ENCODE measurements at regions not wholly inside any gene's neighbourhood (a gene's known extent, or its start where the extent isn't known, plus 50 kb on each side); places are given as distances from the start of the nearest gene placed in this dataset.
A peak's percentile ranks its signal among the peaks of the same experiment; 100 is the strongest.

GRCh38 chr10:29794776-29795611, 160.2 kb upstream of the SVIL start:
- H3K79me2 ChIP-seq (ENCODE audit: control insufficient read depth, insufficient read depth, low read length, unreplicated experiment): no peaks in the 10 kb centered on the region
- H3K4me3 ChIP-seq (ENCODE audit: low read depth, low read length): 0 out of 2 replicates have a peak overlapping the region, but pooled peaks have one; percentile 16
- peak overlapping the region; percentile 53 for H2AFZ ChIP-seq (ENCODE audit: low read length, unreplicated experiment)
- peaks cover 17% of the 10 kb centered on the region for H3K4me1 ChIP-seq (ENCODE audit: control insufficient read depth, insufficient read depth, low read length, unreplicated experiment)
- peak overlapping the region; percentile 13 for H3K27ac ChIP-seq (ENCODE audit: low read depth, low read length)
- H3K27me3 ChIP-seq (ENCODE audit: insufficient read depth, low read length): no peaks in the 10 kb centered on the region
- H3K36me3 ChIP-seq (ENCODE audit: insufficient read depth, low read length): no peaks in the 10 kb centered on the region

DNA sequence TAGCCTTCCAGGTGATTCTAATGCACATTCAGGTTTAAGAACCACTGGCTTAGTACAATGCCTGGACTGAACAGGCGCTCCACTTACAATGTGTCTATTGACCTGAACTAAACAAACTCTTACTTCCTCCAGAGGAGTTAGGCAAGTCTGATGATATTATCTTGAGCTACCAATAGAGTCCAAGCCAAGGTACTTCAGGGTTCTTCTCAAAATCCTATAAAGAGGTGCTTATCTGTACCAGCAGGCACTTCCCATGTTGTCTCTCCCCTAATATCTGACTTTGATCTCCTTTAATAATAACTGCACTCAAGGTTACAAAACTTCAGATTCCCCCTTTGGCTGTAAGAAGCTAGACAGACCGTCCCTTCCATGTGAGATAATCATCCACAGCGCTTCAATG, 157.0 kb upstream of the SVIL start:
- Histone ChIP-seq H2AFZ (ENCODE audit: low read length, unreplicated experiment) (no peak overlapping the region), H3K27ac (ENCODE audit: low read depth, low read length) (no peak overlapping the region), H3K4me1 (ENCODE audit: control insufficient read depth, insufficient read depth, low read length, unreplicated experiment) (peaks cover 13% of the 10 kb centered on the region)

DNA sequence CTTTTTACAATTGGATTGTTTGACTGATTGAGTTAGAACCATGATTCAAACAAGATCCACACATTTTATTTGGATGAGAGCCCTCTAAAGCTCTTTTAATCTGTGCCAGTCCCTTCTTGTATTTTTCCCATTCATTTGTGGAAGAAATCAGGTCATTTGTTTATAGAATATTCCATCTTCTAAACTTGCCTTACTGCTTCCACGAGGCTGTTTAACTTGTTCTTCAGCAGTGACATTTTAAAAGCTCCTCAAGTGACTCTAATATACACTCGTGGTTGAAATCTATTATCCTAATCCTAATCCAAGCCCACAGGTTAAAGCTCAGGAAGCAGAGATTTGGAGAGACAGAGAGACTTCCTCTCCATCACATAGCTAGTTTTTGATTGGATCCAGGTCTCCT, 155.4 kb upstream of the SVIL start:
- Histone ChIP-seq H3K27me3 (ENCODE audit: insufficient read depth, low read length) (no peaks in the 10 kb centered on the region), H3K79me2 (ENCODE audit: control insufficient read depth, insufficient read depth, low read length, unreplicated experiment) (no peaks in the 10 kb centered on the region), H3K4me3 (ENCODE audit: low read depth, low read length) (no peak overlapping the region), H3K4me1 (ENCODE audit: control insufficient read depth, insufficient read depth, low read length, unreplicated experiment) (peaks cover 3% of the 10 kb centered on the region), H3K36me3 (ENCODE audit: insufficient read depth, low read length) (peaks cover 7% of the 10 kb centered on the region; the same call in 1 of the 2 replicates), H3K27ac (ENCODE audit: low read depth, low read length) (no peak overlapping the region), H2AFZ (ENCODE audit: low read length, unreplicated experiment) (no peak overlapping the region)

More for the DNA sequence above, 157.0 kb upstream of the SVIL start:
- Histone ChIP-seq H3K79me2 (ENCODE audit: control insufficient read depth, insufficient read depth, low read length, unreplicated experiment) (no peaks in the 10 kb centered on the region), H3K36me3 (ENCODE audit: insufficient read depth, low read length) (peaks cover 7% of the 10 kb centered on the region; the same call in 1 of the 2 replicates), H3K4me3 (ENCODE audit: low read depth, low read length) (no peak overlapping the region), H3K27me3 (ENCODE audit: insufficient read depth, low read length) (no peaks in the 10 kb centered on the region)

- H3K36me3 ChIP-seq (ENCODE audit: insufficient read depth, low read length): peaks cover 7% of the 10 kb centered on the region; the same call in 1 of the 2 replicates
- H3K4me3 ChIP-seq (ENCODE audit: low read depth, low read length): no peak overlapping the region
- peaks cover 17% of the 10 kb centered on the region for H3K4me1 ChIP-seq (ENCODE audit: control insufficient read depth, insufficient read depth, low read length, unreplicated experiment)
- H3K27ac ChIP-seq (ENCODE audit: low read depth, low read length): no peak overlapping the region
- no peaks in the 10 kb centered on the region for H3K79me2 ChIP-seq (ENCODE audit: control insufficient read depth, insufficient read depth, low read length, unreplicated experiment)
- no peaks in the 10 kb centered on the region for H3K27me3 ChIP-seq (ENCODE audit: insufficient read depth, low read length)
- H2AFZ ChIP-seq (ENCODE audit: low read length, unreplicated experiment): no peak overlapping the region
Observed at GRCh38 chr10:29788113-29788512, 153.3 kb upstream of the SVIL start.

GRCh38 chr10:29785701-29786100, 150.9 kb upstream of the SVIL start:
- H3K4me1 ChIP-seq (ENCODE audit: control insufficient read depth, insufficient read depth, low read length, unreplicated experiment): peaks cover 19% of the 10 kb centered on the region
- H3K27me3 ChIP-seq (ENCODE audit: insufficient read depth, low read length): no peaks in the 10 kb centered on the region
- no peak overlapping the region for H2AFZ ChIP-seq (ENCODE audit: low read length, unreplicated experiment)
- H3K36me3 ChIP-seq (ENCODE audit: insufficient read depth, low read length): peaks cover 7% of the 10 kb centered on the region; the same call in 1 of the 2 replicates
- H3K4me3 ChIP-seq (ENCODE audit: low read depth, low read length): no peak overlapping the region
- peak overlapping the region; percentile 93; the same call in 1 of the 2 replicates for H3K27ac ChIP-seq (ENCODE audit: low read depth, low read length)
- no peaks in the 10 kb centered on the region for H3K79me2 ChIP-seq (ENCODE audit: control insufficient read depth, insufficient read depth, low read length, unreplicated experiment)

DNA sequence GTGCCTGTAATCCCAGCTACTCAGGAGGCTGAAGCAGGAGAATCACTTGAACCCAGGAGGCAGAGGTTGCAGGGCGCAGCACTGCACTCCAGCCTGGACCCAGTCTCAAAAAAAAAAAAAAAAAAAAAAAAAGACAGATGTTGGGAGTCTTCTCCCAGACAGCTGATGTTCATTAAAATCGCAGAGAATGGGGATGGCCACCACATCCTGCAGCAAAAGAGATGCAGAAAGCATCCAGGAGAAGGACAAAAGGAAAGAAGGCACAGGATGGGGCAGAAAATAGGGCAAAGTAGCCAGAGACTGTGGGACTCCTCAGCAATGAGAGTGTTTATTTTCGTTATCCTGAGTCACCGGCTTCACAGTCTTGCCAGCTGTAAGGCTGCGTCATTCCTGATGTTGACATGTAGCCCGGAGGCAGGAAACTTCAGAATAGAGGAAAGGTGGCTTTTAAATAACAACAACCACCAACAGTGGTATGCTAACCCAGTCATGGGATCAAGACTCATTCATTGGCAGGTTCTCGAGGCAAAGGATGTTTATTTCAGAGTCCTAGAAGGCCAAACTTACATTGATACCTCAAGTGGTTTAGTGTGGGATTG, 149.5 kb upstream of the SVIL start:
- no peaks in the 10 kb centered on the region for H3K27me3 ChIP-seq (ENCODE audit: insufficient read depth, low read length)
- no peaks in the 10 kb centered on the region for H3K79me2 ChIP-seq (ENCODE audit: control insufficient read depth, insufficient read depth, low read length, unreplicated experiment)
- H3K4me1 ChIP-seq (ENCODE audit: control insufficient read depth, insufficient read depth, low read length, unreplicated experiment): peaks cover 26% of the 10 kb centered on the region
- peaks cover 7% of the 10 kb centered on the region; the same call in 1 of the 2 replicates for H3K36me3 ChIP-seq (ENCODE audit: insufficient read depth, low read length)
- no peak overlapping the region for H3K4me3 ChIP-seq (ENCODE audit: low read depth, low read length)
- no peak overlapping the region for H2AFZ ChIP-seq (ENCODE audit: low read length, unreplicated experiment)
- peak overlapping the region; percentile 93 for H3K27ac ChIP-seq (ENCODE audit: low read depth, low read length)

DNA sequence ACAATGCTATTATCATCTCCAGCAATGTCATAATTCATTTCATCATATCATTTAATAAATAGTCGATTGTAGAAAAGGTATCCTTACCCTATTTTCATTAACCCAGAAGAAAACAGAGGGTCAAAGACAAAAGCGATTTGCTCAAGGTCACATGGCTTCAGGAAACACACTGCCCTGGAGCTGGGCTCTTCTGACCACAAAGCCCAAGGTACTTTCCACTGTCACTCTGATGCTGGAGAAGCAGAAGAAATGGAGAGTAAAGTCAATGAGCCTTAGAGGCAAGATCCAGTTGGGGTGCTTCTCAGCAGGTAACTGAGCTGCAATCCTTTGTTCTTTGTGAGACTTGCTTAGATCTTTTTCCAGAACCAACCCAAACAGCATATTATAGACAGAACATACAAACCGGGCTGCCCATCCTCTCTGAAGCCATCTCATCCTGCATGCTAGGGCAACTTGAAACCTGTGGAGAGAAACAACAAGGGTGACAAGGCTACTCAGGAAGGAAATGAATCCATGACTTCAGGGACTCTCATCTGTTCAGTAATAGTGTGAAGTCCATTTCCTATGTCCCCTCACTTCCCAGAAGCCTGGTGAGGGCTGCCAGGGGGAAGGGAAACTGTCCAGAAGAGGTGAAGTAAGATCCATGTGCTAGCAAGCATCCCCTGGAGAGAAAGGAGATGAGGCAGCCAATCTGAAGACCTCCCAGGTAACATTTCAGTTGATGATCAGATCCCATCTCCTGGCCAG, 148.6 kb upstream of the SVIL start:
- H3K27ac ChIP-seq (ENCODE audit: low read depth, low read length): peak overlapping the region; percentile 93
- H3K27me3 ChIP-seq (ENCODE audit: insufficient read depth, low read length): no peaks in the 10 kb centered on the region
- H3K79me2 ChIP-seq (ENCODE audit: control insufficient read depth, insufficient read depth, low read length, unreplicated experiment): no peaks in the 10 kb centered on the region
- H3K4me3 ChIP-seq (ENCODE audit: low read depth, low read length): no peak overlapping the region
- peak overlapping the region; percentile 28 for H2AFZ ChIP-seq (ENCODE audit: low read length, unreplicated experiment)
- H3K36me3 ChIP-seq (ENCODE audit: insufficient read depth, low read length): peaks cover 5% of the 10 kb centered on the region; the same call in 1 of the 2 replicates
- peaks cover 26% of the 10 kb centered on the region for H3K4me1 ChIP-seq (ENCODE audit: control insufficient read depth, insufficient read depth, low read length, unreplicated experiment)

GRCh38 chr10:29780639-29781038, 145.9 kb upstream of the SVIL start:
- H3K4me3 ChIP-seq (ENCODE audit: low read depth, low read length): no peak overlapping the region
- H3K27me3 ChIP-seq (ENCODE audit: insufficient read depth, low read length): no peaks in the 10 kb centered on the region
- H3K36me3 ChIP-seq (ENCODE audit: insufficient read depth, low read length): no peaks in the 10 kb centered on the region
- H3K27ac ChIP-seq (ENCODE audit: low read depth, low read length): no peak overlapping the region
- no peaks in the 10 kb centered on the region for H3K79me2 ChIP-seq (ENCODE audit: control insufficient read depth, insufficient read depth, low read length, unreplicated experiment)
- H3K4me1 ChIP-seq (ENCODE audit: control insufficient read depth, insufficient read depth, low read length, unreplicated experiment): peaks cover 26% of the 10 kb centered on the region
- no peak overlapping the region for H2AFZ ChIP-seq (ENCODE audit: low read length, unreplicated experiment)

- Histone ChIP-seq H3K4me3 (ENCODE audit: low read depth, low read length) (no peak overlapping the region), H3K27ac (ENCODE audit: low read depth, low read length) (peak overlapping the region; percentile 21; the same call in 1 of the 2 replicates), H3K27me3 (ENCODE audit: insufficient read depth, low read length) (no peaks in the 10 kb centered on the region), H2AFZ (ENCODE audit: low read length, unreplicated experiment) (no peak overlapping the region), H3K4me1 (ENCODE audit: control insufficient read depth, insufficient read depth, low read length, unreplicated experiment) (peaks cover 26% of the 10 kb centered on the region), H3K36me3 (ENCODE audit: insufficient read depth, low read length) (no peaks in the 10 kb centered on the region), H3K79me2 (ENCODE audit: control insufficient read depth, insufficient read depth, low read length, unreplicated experiment) (no peaks in the 10 kb centered on the region)
Observed at GRCh38 chr10:29780096-29780495, 145.3 kb upstream of the SVIL start.

DNA sequence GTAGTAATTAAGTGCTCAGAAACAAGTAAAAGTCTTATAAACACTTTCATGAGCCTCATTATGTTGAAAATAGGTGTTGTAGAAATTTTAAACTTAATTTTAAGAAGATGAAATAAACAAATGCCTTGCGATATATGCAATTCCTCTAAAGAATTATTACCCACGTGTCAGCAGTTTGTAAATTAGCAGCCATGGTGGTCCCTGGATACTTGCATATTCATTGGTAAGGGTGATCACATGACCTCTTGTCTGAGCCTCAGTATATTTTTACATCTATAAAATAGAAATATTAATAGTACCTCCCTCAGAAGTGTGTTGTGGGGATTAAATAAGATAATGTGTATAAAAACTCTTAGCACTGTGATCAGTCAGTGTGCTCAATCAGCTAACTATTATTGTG, 141.5 kb upstream of the SVIL start:
- H3K27ac ChIP-seq (ENCODE audit: low read depth, low read length): no peak overlapping the region
- H3K4me1 ChIP-seq (ENCODE audit: control insufficient read depth, insufficient read depth, low read length, unreplicated experiment): peaks cover 7% of the 10 kb centered on the region
- H3K4me3 ChIP-seq (ENCODE audit: low read depth, low read length): no peak overlapping the region
- H3K27me3 ChIP-seq (ENCODE audit: insufficient read depth, low read length): no peaks in the 10 kb centered on the region
- no peaks in the 10 kb centered on the region for H3K79me2 ChIP-seq (ENCODE audit: control insufficient read depth, insufficient read depth, low read length, unreplicated experiment)
- H3K36me3 ChIP-seq (ENCODE audit: insufficient read depth, low read length): no peaks in the 10 kb centered on the region
- no peak overlapping the region for H2AFZ ChIP-seq (ENCODE audit: low read length, unreplicated experiment)

Data from ACC112 (cell line).